OCI-LY7 (cell line): ENCODE measurements at regions not wholly inside any gene's neighbourhood (a gene's known extent, or its start where the extent isn't known, plus 50 kb on each side); places are given as distances from the start of the nearest gene placed in this dataset.

Experiments
- CTCF ChIP-seq: fragments of 200-600 bp; sonication (generic); conservative IDR thresholded peaks from 2 replicates; pipeline ENCODE4 v1.5.1; 2014; ENCODE audit warnings: mild to moderate bottlenecking, antibody characterized with exemption, low read length, moderate library complexity, mixed read lengths
- EZH2phosphoT487 ChIP-seq: fragments of 200-600 bp; sonication (generic); IDR thresholded peaks from 2 replicates; pipeline ENCODE4 v1.6.1; 2018; ENCODE audit warnings: low read depth, borderline replicate concordance, mild to moderate bottlenecking, mixed run types, antibody characterized with exemption, low read length, moderate library complexity, mixed read lengths

DNA sequence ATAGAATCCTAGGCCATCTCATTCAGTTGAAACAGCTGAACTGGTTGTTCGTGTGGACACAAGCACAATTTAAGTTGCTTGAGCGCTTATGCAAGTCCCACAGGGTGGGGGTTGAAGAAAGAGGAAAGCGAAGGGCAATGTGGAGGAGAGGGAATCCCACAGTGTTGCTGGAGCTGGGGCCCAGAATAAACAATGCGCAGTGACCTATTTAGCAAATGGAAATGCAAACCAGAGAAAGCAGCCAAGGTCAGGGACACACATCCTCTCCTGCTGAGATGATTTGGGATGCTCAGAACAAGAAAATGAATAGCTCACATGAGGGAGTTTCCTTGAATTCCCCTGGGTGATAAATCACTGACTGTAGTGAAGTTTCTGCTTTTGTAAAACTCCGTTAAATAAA lies 838.3 kb downstream of the TLE4 start:
- TF ChIP-seq CTCF (no peak), EZH2phosphoT487 (no peak)
